Lower leg skin (tissue), 3 donors: ENCODE measurements at regions not wholly inside any gene's neighbourhood (a gene's known extent, or its start where the extent isn't known, plus 50 kb on each side); places are given as distances from the start of the nearest gene placed in this dataset.

Experiments
- POLR2A ChIP-seq, 2 donors: fragments of 450-650 bp; IDR thresholded peaks; one replicate each; pipeline ENCODE4 v1.6.1; 2016 to 2017; ENCODE audit warnings: antibody characterized with exemption in 2 of 2, mild to moderate bottlenecking in 1 of 2, moderate library complexity in 1 of 2
- TF ChIP-seq, protein P1 (sequence below), 3 donors: fragments of 450-650 bp; IDR thresholded peaks; one replicate each; pipeline ENCODE4 v1.5.1; 2016; ENCODE audit warnings: antibody characterized with exemption in 3 of 3, mild to moderate bottlenecking in 3 of 3, moderate library complexity in 2 of 3

DNA sequence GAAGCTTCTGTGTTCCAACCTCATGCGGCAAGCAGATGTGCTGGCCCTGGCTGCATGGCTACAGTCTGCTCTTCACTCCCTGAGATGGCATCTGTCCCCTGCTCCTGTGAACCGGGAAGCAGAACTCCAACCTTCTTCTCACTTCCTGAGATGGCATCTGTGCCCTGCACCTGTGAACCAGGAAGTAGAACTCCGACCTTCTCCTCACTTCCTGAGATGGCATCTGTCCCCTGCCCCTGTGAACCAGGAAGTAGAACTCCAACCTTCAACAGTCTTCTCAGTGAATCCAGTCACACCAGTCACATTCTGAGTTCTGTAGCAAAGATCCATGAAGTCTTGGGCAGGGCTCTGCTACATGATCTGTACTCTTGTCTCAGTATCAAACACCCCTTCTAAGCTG, 887.2 kb upstream of the KLHL29 start:
- no peak for TF ChIP-seq POLR2A (IDR thresholded peaks at IDR 0.05)
- TF ChIP-seq, protein P1, sequence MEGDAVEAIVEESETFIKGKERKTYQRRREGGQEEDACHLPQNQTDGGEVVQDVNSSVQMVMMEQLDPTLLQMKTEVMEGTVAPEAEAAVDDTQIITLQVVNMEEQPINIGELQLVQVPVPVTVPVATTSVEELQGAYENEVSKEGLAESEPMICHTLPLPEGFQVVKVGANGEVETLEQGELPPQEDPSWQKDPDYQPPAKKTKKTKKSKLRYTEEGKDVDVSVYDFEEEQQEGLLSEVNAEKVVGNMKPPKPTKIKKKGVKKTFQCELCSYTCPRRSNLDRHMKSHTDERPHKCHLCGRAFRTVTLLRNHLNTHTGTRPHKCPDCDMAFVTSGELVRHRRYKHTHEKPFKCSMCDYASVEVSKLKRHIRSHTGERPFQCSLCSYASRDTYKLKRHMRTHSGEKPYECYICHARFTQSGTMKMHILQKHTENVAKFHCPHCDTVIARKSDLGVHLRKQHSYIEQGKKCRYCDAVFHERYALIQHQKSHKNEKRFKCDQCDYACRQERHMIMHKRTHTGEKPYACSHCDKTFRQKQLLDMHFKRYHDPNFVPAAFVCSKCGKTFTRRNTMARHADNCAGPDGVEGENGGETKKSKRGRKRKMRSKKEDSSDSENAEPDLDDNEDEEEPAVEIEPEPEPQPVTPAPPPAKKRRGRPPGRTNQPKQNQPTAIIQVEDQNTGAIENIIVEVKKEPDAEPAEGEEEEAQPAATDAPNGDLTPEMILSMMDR (IDR thresholded peaks at IDR 0.05): no peak
